ENCODE measurements at regions not wholly inside any gene's neighbourhood (a gene's known extent, or its start where the extent isn't known, plus 50 kb on each side); places are given as distances from the start of the nearest gene placed in this dataset.
A peak's percentile ranks its signal among the peaks of the same experiment; 100 is the strongest.

GRCh38 chr1:165025805-165026204, 330.7 kb downstream of the LMX1A start:
- Histone ChIP-seq H3K9ac (no peak overlapping the region), H3K9me3 (ENCODE audit: control insufficient read depth, low read length) (no peaks in the 10 kb centered on the region), H3K4me1 (peaks cover 2% of the 10 kb centered on the region)

GRCh38 chr1:165014753-165015152, 341.8 kb downstream of the LMX1A start:
- Histone ChIP-seq H3K4me2 (ENCODE audit: low read length) (no peak overlapping the region), H3K27me3 (ENCODE audit: control insufficient read depth, insufficient read depth, low read length) (no peaks in the 10 kb centered on the region), H3K36me3 (ENCODE audit: control insufficient read depth, insufficient read depth, low read length) (no peaks in the 10 kb centered on the region), H3K79me2 (no peaks in the 10 kb centered on the region), H3K9ac (no peak overlapping the region), H3K27ac (no peak overlapping the region), H3K4me1 (peaks cover 6% of the 10 kb centered on the region), H3K4me3 (ENCODE audit: low read depth, low read length) (no peak overlapping the region), H2AFZ (no peak overlapping the region), H3K9me3 (ENCODE audit: control insufficient read depth, low read length) (no peaks in the 10 kb centered on the region)
- no peak for TF ChIP-seq CTCF (IDR thresholded peaks at IDR 0.05)

More at GRCh38 chr1:165025805-165026204, 330.7 kb downstream of the LMX1A start:
- Histone ChIP-seq H3K36me3 (ENCODE audit: control insufficient read depth, insufficient read depth, low read length) (no peaks in the 10 kb centered on the region), H2AFZ (no peak overlapping the region), H3K4me3 (ENCODE audit: low read depth, low read length) (no peak overlapping the region), H3K79me2 (no peaks in the 10 kb centered on the region), H3K4me2 (ENCODE audit: low read length) (no peak overlapping the region), H3K27me3 (ENCODE audit: control insufficient read depth, insufficient read depth, low read length) (no peaks in the 10 kb centered on the region), H3K27ac (no peak overlapping the region)
- no peak for TF ChIP-seq CTCF (IDR thresholded peaks at IDR 0.05)

DNA sequence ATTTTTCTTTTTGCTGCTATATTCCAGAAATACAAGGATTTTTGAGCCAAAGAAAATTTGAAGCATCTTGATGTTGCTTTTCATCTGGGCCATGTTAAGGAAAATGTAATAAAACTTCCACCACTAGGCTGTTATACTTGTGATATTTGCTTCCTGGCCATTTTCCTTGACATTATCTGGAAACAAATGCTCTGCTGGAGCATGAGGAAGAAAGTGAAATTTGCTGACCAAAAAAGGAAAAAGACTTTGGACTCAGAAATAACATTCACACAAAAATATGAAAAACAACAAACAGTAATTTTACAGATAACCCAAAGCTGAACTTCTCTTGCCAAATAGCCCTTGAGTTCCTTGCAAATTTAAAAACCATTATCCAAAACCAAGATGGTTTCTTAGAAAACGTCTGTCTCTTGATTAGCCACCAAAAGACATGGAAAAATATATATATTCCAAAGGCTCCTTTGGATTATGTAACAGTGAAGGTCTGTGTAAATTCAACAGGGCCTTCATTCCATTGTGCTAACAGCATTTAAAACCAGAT, 344.5 kb downstream of the LMX1A start:
- H3K79me2 ChIP-seq, result no peaks in the 10 kb centered on the region
- peak overlapping the region; percentile 77 for H3K27ac ChIP-seq
- TF ChIP-seq CTCF (IDR thresholded peaks at IDR 0.05), result no peak
- H3K9me3 ChIP-seq (ENCODE audit: control insufficient read depth, low read length), result no peaks in the 10 kb centered on the region
- no peaks in the 10 kb centered on the region for H3K36me3 ChIP-seq (ENCODE audit: control insufficient read depth, insufficient read depth, low read length)
- H3K4me3 ChIP-seq (ENCODE audit: low read depth, low read length), result no peak overlapping the region
- no peaks in the 10 kb centered on the region for H3K27me3 ChIP-seq (ENCODE audit: control insufficient read depth, insufficient read depth, low read length)
- H3K4me1 ChIP-seq, result peaks cover 17% of the 10 kb centered on the region
- no peak overlapping the region for H3K9ac ChIP-seq
- no peak overlapping the region for H3K4me2 ChIP-seq (ENCODE audit: low read length)
- no peak overlapping the region for H2AFZ ChIP-seq

GRCh38 chr1:165011186-165011585, 345.3 kb downstream of the LMX1A start:
- Histone ChIP-seq H3K9ac (no peak overlapping the region), H3K27ac (peak overlapping the region; percentile 77), H3K27me3 (ENCODE audit: control insufficient read depth, insufficient read depth, low read length) (no peaks in the 10 kb centered on the region), H3K9me3 (ENCODE audit: control insufficient read depth, low read length) (no peaks in the 10 kb centered on the region), H2AFZ (no peak overlapping the region), H3K4me3 (ENCODE audit: low read depth, low read length) (no peak overlapping the region), H3K36me3 (ENCODE audit: control insufficient read depth, insufficient read depth, low read length) (no peaks in the 10 kb centered on the region), H3K4me1 (peaks cover 20% of the 10 kb centered on the region), H3K79me2 (no peaks in the 10 kb centered on the region), H3K4me2 (ENCODE audit: low read length) (no peak overlapping the region)
- no peak for TF ChIP-seq CTCF (IDR thresholded peaks at IDR 0.05)

GRCh38 chr1:165010418-165011070, 346.0 kb downstream of the LMX1A start:
- no peak for TF ChIP-seq CTCF (IDR thresholded peaks at IDR 0.05)
- Histone ChIP-seq H3K27ac (peak overlapping the region; percentile 77), H3K79me2 (no peaks in the 10 kb centered on the region), H3K4me2 (ENCODE audit: low read length) (no peak overlapping the region), H3K9ac (no peak overlapping the region), H2AFZ (no peak overlapping the region), H3K4me1 (peaks cover 22% of the 10 kb centered on the region), H3K9me3 (ENCODE audit: control insufficient read depth, low read length) (no peaks in the 10 kb centered on the region), H3K4me3 (ENCODE audit: low read depth, low read length) (no peak overlapping the region), H3K36me3 (ENCODE audit: control insufficient read depth, insufficient read depth, low read length) (no peaks in the 10 kb centered on the region), H3K27me3 (ENCODE audit: control insufficient read depth, insufficient read depth, low read length) (no peaks in the 10 kb centered on the region)
